ENCODE measurements at regions not wholly inside any gene's neighbourhood (a gene's known extent, or its start where the extent isn't known, plus 50 kb on each side); places are given as distances from the start of the nearest gene placed in this dataset.
"Not testable (repeated sequence)": the region's sequence is repeated elsewhere in the genome, so short reads cannot be mapped to it uniquely, and the experiment has no call there.

DNA sequence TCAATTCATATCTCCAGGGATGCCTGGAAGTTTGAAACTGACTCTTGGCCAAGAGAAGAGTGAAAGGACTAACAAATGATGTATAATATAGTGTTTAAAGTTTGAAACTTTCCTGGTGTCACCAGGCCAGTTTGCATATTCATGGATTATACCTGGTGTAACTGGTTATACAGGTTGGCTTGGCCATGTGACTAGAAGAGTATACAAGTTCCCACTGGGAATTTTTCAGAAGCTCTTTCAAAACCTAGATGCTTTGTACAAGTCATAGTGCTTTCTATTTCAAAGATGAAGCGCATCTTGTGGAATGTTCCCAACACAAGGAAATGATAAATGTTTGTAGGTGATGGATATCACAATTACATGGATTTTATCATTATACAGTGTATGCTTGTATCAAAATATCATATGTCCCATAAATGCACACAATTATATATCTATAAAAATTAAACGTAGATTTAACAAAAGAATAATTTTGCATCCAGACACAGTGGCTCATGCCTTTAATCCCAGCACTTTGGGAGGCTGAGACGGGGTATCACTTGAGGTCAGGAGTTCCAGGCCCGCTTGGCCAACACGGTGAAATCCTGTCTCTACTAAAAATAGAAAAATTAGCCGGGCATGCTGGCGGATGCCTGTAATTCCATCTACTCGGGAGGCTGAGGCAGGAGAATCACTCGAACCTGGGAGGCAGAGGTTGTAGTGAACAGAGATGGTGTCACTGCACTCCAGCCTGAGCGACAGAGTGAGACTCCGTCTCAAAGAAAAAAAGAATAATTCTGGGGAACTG is 1420.2 kb downstream of the GRIK2 start:
- DNase-seq: no peak

GRCh38 chr6:102812242-102812641 is 1418.7 kb downstream of the GRIK2 start:
- DNase-seq: no peak

DNA sequence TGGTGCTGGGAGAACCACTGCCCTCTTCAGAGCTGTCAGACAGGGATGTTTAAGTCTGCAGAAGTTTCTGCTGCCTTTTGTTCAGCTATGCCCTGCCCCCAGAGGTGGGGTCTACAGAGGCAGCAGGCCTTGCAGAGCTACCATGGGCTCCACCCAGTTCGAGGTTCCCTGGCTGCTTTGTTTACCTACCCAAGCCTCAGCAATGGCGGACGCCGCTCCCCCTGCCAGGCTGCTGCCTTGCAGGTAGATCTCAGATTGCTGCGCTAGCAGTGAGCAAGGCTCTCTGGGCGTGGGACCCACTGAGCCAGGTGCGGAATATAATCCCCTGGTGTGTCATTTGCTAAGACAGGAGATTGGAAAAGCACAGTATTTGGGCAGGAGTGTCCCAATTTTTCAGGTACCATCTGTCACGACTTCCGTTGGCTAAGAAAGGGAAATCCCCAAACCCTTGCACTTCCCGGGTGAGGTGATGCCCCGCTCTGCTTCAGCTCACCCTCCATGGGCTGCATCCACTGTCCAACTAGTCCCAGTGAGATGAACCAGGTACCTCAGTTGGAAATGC is 1415.5 kb downstream of the GRIK2 start:
- not testable (repeated sequence) for DNase-seq

- DNase-seq: no peak
Measured at GRCh38 chr6:102799051-102799450, 1405.5 kb downstream of the GRIK2 start.

DNA sequence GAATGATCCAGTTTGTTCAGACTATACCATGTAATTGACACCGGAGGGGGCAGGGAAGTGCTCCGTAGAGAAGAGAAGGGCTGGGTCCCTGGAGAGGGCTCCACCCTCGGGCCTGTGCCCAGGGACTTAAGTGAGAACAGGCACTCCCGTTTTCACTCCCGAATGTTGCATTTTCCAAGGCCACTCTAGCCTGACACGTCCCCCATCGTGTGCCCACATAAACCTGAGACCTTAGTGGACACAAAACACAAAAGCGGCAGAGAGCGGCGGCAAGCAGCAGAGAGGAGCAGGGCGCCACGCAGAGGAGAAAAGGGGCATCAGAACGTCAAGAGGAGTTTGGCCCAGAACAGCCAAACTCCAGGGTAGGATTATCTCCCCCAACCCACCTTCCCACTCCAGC is 1405.1 kb downstream of the GRIK2 start:
- DNase-seq: no peak

- no peak for DNase-seq
Measured at GRCh38 chr6:102793752-102794151, 1400.2 kb downstream of the GRIK2 start.

- no peak for DNase-seq
Measured at GRCh38 chr6:102774326-102774725, 1380.8 kb downstream of the GRIK2 start.

- DNase-seq: no peak
Measured at GRCh38 chr6:102773636-102774035, 1380.1 kb downstream of the GRIK2 start.

GRCh38 chr6:102766963-102767362 is 1373.5 kb downstream of the GRIK2 start:
- DNase-seq: no peak

GRCh38 chr6:102764317-102764716 is 1370.8 kb downstream of the GRIK2 start:
- DNase-seq: no peak

- no peak for DNase-seq
Measured at GRCh38 chr6:102763891-102764290, 1370.4 kb downstream of the GRIK2 start.

- DNase-seq: no peak
Measured at GRCh38 chr6:102761872-102762271, 1368.4 kb downstream of the GRIK2 start.

DNA sequence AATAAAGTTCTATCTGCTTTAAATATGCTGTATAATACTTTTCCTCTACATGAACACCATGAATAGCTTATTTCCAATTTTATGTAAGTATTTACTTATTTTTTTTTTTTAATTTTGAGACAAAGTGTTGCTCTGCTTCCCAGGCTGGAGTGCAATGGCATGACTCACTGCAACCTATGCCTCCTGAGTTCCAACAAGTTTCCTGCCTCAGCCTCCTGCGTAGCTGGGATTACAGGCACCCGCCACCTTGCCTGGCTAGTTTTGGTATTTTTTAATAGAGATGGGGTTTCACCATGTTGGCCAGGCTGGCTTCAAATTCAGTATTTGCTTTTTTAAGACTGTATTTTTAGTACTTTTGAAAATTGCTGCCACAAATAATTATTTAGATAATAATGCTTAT is 1365.9 kb downstream of the GRIK2 start:
- DNase-seq: no peak

- not testable (repeated sequence) for DNase-seq
Measured at GRCh38 chr6:102758536-102758935, 1365.0 kb downstream of the GRIK2 start.

DNA sequence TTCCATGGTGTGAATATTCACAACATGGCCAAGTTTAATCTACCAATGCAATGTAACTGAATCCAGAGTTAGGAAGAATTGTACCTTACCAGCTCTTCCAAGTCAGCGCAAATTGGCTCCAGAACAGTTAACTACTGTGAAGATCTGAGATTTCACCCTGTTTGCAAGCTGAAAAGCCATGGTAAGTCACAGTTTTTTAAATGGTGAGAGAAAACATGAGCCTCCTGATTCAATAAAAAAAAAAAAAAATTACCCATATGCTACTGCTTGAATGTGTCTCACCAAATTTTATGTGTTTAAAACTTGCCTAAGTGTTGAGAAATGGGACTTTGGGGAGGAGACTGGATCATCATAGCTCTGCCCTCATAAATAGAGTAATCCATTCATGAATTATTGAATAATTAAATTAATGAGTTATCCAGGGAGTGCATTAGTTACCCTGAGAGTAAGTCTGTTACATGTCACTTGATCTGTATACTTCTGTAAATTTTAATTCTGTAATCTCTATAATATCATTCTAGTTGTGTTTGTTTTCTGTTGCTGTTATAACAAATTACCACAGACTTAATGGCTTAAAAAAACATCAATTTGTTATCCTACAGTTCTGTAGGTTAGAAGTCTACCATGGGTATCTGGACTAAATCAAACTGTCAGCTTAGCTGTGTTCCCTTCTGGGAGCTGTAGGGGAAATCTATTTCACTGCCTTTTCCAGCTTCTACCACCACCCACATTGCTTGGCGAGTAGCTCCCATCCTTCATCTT is 1355.9 kb downstream of the GRIK2 start:
- no peak for DNase-seq

GRCh38 chr6:102746941-102747340 is 1353.4 kb downstream of the GRIK2 start:
- no peak for DNase-seq

- no peak for DNase-seq
Measured at GRCh38 chr6:102742754-102743356, 1349.3 kb downstream of the GRIK2 start.

DNA sequence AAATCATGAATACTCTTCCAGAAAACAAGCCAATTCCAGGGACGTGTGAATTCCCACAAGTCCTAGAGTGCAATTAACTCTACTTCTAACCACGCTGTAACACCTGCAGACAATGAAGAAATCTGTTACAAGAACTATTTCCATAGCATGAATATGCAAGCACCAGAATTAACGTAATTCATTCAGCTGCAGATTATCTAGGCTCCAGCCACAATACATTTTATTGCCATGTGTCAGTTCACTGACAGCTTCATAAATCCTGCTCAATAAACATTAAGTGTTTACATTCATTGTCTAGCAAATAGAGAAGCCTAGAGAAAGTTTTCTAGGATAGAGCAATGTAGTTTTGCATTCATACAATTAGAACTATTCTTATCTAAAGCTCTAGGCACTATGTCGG is 1348.5 kb downstream of the GRIK2 start:
- DNase-seq: no peak

GRCh38 chr6:102736941-102737368 is 1343.4 kb downstream of the GRIK2 start:
- DNase-seq: no peak

GRCh38 chr6:102732898-102733297 is 1339.4 kb downstream of the GRIK2 start:
- DNase-seq: no peak

DNA sequence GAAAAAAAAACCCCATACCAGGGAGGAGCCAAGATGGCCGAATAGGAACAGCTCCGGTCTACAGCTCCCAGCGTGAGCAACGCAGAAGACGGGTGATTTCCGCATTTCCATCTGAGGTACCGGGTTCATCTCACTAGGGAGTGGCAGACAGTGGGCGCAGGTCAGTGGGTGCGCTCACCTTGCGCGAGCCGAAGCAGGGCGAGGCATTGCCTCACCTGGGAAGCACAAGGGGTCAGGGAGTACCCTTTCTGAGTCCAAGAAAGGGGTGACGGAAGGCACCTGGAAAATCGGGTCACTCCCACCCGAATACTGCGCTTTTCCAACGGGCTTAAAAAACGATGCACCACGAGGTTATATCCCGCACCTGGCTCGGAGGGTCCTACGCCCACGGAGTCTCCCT is 1328.6 kb downstream of the GRIK2 start:
- DNase-seq: not testable (repeated sequence)

DNA sequence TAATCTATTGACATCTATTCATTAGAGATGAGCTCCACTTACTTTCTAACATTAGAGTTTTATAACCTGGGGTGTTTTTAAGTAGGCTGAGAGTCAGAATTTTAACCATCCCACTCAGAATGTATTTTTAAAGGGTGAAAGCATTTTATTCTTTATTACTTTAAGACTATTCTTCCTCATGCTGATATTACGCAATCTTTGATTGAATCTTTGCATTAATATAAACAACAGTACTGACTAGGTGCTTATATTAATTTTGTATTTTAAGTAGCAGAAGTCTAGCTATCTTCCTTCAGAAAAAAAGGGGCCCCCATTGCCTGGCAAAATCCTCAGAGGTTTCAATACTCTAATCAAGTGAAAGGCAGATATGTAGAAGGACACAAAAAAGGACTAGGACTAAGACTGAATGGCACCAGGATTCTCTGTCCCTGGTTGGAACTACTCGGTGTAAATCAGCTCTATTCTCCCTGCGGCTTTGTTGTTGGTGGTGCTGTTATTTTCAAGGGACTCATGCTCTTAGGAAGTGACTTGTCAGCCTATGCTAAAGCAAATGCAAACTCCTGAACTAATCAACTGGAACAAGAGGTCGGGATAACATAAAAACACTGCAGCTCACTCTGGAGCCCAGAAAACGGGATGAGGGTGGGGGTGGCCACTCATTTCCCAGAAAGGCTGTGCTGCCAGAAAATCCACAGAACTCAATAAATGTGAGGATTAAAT is 1324.4 kb downstream of the GRIK2 start:
- no peak for DNase-seq

DNA sequence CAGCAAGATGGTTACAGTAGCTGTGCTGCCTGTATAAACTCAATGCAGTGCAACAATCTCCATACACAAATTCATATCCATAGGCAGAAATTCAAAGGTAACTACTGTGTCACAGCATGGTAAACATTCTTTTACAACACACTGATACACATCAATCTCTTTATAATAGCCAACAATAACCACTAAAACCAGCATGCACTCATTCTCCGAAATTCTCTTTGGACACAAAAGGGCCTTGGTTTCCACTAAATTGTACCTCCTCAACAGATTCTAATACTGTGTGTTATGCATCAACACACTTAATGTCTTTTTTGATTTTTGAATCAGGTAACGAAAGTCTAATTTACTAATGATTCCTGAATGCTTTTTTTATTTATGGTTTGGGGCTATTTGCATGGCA is 1323.7 kb downstream of the GRIK2 start:
- DNase-seq: no peak

All from NCI-H146 (cell line).